ENCODE measurements at regions not wholly inside any gene's neighbourhood (a gene's known extent, or its start where the extent isn't known, plus 50 kb on each side); places are given as distances from the start of the nearest gene placed in this dataset.

DNA sequence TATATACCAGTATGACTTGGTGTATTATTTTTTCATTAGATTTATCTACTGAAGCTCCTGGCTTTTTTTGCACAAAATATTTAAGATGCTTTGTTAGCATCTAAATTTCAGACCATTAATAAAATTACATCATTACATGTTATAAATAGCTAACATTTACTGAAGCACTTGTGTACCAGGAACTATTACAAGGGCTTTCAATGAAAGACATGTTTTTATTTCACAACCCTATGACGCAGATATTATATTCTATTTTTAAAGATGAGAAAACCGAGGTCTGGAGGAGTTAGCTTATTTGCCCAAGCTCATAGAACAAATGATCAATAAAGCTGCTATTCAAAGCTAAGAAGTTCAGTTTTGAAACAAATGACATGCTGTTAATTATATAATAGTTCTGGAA, 420.4 kb upstream of the DCN start:
- no peak overlapping the region for H3K4me3 ChIP-seq (ENCODE audit: low read depth, low read length)
- no peak for DNase-seq (ENCODE audit: low read depth)
- TF ChIP-seq, protein P1, sequence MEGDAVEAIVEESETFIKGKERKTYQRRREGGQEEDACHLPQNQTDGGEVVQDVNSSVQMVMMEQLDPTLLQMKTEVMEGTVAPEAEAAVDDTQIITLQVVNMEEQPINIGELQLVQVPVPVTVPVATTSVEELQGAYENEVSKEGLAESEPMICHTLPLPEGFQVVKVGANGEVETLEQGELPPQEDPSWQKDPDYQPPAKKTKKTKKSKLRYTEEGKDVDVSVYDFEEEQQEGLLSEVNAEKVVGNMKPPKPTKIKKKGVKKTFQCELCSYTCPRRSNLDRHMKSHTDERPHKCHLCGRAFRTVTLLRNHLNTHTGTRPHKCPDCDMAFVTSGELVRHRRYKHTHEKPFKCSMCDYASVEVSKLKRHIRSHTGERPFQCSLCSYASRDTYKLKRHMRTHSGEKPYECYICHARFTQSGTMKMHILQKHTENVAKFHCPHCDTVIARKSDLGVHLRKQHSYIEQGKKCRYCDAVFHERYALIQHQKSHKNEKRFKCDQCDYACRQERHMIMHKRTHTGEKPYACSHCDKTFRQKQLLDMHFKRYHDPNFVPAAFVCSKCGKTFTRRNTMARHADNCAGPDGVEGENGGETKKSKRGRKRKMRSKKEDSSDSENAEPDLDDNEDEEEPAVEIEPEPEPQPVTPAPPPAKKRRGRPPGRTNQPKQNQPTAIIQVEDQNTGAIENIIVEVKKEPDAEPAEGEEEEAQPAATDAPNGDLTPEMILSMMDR (IDR thresholded peaks at IDR 0.05; ENCODE audit: control insufficient read depth, extremely low read depth, insufficient read depth) = no peak

DNA sequence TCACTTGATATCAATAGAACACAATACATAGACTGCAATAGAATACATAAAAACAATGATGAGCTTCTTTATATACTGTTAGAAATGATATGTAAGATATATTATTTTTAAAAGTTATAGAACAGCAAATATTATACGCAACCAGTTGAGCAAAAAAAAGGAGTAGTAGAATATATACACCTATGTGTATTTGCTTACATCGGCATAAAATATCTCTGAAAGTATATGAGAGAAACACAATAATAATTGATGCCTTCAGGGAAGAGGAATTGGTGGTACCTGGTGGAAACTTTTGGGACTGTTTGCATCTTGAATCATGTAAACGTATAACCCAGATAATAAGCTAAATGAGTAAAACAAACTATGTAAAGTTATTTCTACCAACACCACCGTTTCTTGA, 418.4 kb upstream of the DCN start:
- TF ChIP-seq, protein P1 (IDR thresholded peaks at IDR 0.05; ENCODE audit: control insufficient read depth, extremely low read depth, insufficient read depth) = no peak
- no peak overlapping the region for H3K4me3 ChIP-seq (ENCODE audit: low read depth, low read length)
- no peak for DNase-seq (ENCODE audit: low read depth)

DNA sequence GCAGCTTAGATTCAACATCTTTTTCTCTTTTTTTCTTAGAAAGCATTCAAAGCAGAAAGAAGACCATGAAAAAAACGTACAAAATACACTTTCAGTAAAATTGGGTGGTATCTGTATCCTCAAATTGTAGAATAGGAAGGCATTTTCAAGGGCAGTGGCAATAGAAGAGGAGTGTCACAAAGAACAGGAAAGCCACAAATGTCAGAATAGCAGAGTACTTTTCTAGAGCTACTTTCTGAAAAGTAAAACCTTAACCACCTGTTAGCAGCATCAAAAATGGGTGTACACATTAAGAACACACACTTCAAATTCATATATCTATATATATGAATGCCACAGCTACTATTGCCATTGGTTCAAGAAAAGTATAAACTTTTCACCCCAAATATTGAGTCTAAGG, 412.1 kb upstream of the DCN start:
- H3K4me3 ChIP-seq (ENCODE audit: low read depth, low read length) = no peak overlapping the region
- DNase-seq (ENCODE audit: low read depth) = no peak
- TF ChIP-seq, protein P1 (IDR thresholded peaks at IDR 0.05; ENCODE audit: control insufficient read depth, extremely low read depth, insufficient read depth) = no peak

DNA sequence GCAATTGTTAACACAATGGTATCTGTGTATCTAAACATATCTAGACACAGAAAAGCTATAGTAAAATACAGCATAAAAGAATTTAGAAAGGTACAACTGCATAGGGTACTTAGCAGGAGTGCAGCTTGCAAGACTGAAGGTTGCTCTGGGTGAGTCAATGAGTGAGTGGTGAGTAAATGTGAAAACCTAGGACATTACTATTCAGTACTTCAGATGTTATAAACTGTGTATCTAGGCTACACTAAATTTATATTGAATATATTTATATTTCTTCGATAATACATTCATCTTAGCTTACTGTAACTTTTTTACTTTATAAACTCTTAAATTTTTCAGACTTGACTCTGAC, 409.0 kb upstream of the DCN start:
- TF ChIP-seq, protein P1 (IDR thresholded peaks at IDR 0.05; ENCODE audit: control insufficient read depth, extremely low read depth, insufficient read depth) = no peak
- no peak overlapping the region for H3K4me3 ChIP-seq (ENCODE audit: low read depth, low read length)

DNA sequence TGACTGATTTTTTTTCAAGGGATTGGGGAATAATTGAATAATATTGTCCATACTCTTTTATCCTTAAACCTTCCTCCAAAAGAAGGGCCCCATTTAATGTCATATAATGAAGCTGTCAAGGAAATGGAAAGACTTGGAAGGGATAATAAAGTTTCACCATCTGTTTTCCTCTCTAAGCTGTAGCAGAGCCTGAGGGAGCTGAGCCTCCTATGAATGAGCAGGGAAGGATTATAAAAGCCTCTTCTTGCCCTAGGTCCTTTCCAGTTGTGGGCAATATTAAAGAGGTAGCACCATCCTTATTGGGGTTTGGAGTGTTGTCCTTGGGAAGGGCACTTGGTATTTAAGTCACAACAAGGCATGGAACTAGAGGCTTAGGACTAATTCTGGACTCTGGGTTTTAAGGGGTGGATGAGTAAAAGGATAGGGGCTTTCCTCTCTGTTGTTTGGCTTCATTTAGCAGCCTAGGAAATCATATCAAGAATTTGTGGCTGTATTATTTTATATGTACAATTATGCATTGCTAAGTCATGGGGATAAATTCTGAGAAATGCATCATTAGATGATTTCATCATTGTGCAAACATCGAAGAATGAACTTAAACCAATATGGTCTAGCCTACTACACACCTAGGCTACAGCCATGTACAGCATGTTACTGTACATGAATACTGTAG, 408.5 kb upstream of the DCN start:
- TF ChIP-seq, protein P1 (IDR thresholded peaks at IDR 0.05; ENCODE audit: control insufficient read depth, extremely low read depth, insufficient read depth) = no peak
- no peak for DNase-seq (ENCODE audit: low read depth)
- no peak overlapping the region for H3K4me3 ChIP-seq (ENCODE audit: low read depth, low read length)

More for the DNA sequence above, 409.0 kb upstream of the DCN start:
- DNase-seq (ENCODE audit: low read depth) = no peak

DNA sequence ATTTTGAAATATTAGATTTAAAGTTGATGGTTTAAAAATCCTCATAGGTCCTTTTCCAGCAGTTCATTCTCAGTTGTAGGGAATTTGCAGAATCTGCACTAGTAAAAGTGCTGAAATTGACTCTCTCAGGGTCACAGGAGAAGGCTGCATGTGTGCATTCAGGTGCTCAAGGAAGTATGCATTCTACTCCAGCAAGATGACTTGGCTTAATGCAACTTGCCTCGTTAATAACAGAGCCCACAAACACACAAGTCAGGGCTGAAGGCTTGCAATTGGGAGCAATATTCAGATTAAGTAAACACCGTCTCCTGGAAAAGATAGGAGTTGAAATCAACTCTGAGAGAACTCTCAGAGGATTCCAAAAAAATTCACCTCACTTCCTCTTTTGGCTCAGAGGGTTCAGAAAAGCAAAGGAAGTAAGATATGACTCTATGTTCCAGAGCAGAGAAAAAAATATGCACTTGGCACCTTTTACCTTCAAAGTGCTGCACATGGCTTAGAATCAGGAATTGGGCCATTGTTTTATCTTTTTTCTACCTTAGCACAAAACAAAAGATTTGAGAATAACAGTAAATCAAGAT, 406.3 kb upstream of the DCN start:
- TF ChIP-seq, protein P1 (IDR thresholded peaks at IDR 0.05; ENCODE audit: control insufficient read depth, extremely low read depth, insufficient read depth) = no peak
- no peak for DNase-seq (ENCODE audit: low read depth)
- no peak overlapping the region for H3K4me3 ChIP-seq (ENCODE audit: low read depth, low read length)

DNA sequence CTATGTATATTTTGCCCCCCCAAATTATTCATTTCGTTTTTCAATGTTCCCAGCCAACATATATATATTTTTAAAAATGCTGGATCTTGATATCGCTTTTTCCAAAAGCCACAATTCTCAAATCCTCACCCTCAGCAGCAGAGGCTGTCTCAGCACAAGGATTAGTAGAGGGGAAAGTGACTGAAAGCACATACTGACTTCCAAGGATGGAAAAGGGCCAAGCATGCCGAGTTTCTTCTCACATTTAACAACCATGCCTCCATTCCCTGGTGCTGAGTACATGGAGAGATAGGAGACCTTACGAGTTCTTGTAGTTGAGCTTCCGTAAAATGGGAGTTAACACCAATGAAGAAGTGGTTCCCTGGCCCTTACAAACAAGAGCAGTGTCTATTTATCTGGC, 403.4 kb upstream of the DCN start:
- no peak for DNase-seq (ENCODE audit: low read depth)
- TF ChIP-seq, protein P1 (IDR thresholded peaks at IDR 0.05; ENCODE audit: control insufficient read depth, extremely low read depth, insufficient read depth) = no peak
- no peak overlapping the region for H3K4me3 ChIP-seq (ENCODE audit: low read depth, low read length)
